ENCODE measurements at regions not wholly inside any gene's neighbourhood (a gene's known extent, or its start where the extent isn't known, plus 50 kb on each side); places are given as distances from the start of the nearest gene placed in this dataset.

GRCh38 chr7:26458466-26459145, 166.9 kb downstream of the SNX10 start:
- no peak overlapping the region for H3K27ac ChIP-seq (ENCODE audit: low read length)

More at GRCh38 chr7:26458466-26459145, 166.9 kb downstream of the SNX10 start:
- Histone ChIP-seq H3K4me2 (ENCODE audit: low read length) (no peak overlapping the region), H3K9ac (ENCODE audit: low read length) (no peak overlapping the region), H2AFZ (ENCODE audit: low read depth, low read length) (no peak overlapping the region), H4K20me1 (ENCODE audit: insufficient read depth) (no peaks in the 10 kb centered on the region), H3K9me3 (ENCODE audit: low read length) (no peaks in the 10 kb centered on the region), H3K79me2 (replicated peaks; ENCODE audit: insufficient read depth, low read length) (no peaks in the 10 kb centered on the region), H3K9me2 (ENCODE audit: insufficient read depth, low read length) (no peaks in the 10 kb centered on the region), H3K36me3 (ENCODE audit: insufficient read depth, low read length) (no peaks in the 10 kb centered on the region), H3K27me3 (ENCODE audit: insufficient read depth, low read depth, low read length) (no peaks in the 10 kb centered on the region), H3F3A (ENCODE audit: insufficient read depth, low read length, poor library complexity, severe bottlenecking) (no peaks in the 10 kb centered on the region), H3K4me3 (ENCODE audit: low read length) (no peak overlapping the region)
- no peak for TF ChIP-seq REST (IDR thresholded peaks at IDR 0.05; ENCODE audit: borderline replicate concordance)
- TF ChIP-seq SMC3 (conservative IDR thresholded peaks at IDR 0.05; ENCODE audit: poor library complexity), result no peak
- no peak for TF ChIP-seq RAD21 (conservative IDR thresholded peaks at IDR 0.05)
- no peak for TF ChIP-seq EP300 (conservative IDR thresholded peaks at IDR 0.05; ENCODE audit: poor library complexity, severe bottlenecking)
- no peak for TF ChIP-seq CTCF (IDR thresholded peaks at IDR 0.05; ENCODE audit: poor library complexity, severe bottlenecking)
- TF ChIP-seq EZH2 (IDR thresholded peaks at IDR 0.05; ENCODE audit: borderline replicate concordance, insufficient read depth, low read length, poor library complexity, severe bottlenecking), result no peak
- no peak for TF ChIP-seq MXI1 (conservative IDR thresholded peaks at IDR 0.05; ENCODE audit: poor library complexity, severe bottlenecking)
- TF ChIP-seq POLR2AphosphoS5 (IDR thresholded peaks at IDR 0.05), result no peak

Measured in neural cell (in vitro differentiated cells).